Fibroblast of mammary gland (primary cell): ENCODE measurements at regions not wholly inside any gene's neighbourhood (a gene's known extent, or its start where the extent isn't known, plus 50 kb on each side); places are given as distances from the start of the nearest gene placed in this dataset.

Source experiments
- DNase-seq: peaks from one replicate; pipeline ENCODE4 v3.0.0-alpha.2; 2010; ENCODE audit warnings: low read depth
- H3K4me3 ChIP-seq: 2 replicates; pipeline ENCODE4 v1.5.1; 2011; ENCODE audit warnings: low read depth, mild to moderate bottlenecking, low read length, moderate library complexity; ENCODE audit not compliant: control insufficient read depth
- TF ChIP-seq, protein P1 (sequence below): conservative IDR thresholded peaks from 2 replicates; pipeline ENCODE4 v1.5.1; 2011; ENCODE audit warnings: low read depth, low read length, inconsistent platforms; ENCODE audit not compliant: control insufficient read depth, insufficient read depth

DNA sequence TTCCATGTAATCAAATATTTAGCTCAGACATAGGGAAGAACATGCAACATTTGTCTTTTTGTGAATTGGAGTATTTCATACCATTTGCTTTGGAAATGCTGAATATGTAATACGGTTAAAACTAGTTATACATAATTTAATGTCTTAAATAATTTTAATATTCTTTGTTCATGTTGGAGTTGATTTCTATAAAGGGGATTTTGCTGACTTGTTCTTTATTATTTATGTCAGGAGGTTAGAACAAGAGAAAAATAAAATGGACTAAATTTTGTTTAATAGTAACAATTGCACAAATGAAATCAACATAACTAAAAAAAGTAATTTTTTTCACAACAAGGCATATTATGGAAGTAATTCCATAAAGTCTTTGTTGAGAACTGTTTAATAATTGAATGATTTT, 170.0 kb upstream of the CDH18 start:
- no peak for DNase-seq
- no peak overlapping the region for H3K4me3 ChIP-seq
- TF ChIP-seq, protein P1, sequence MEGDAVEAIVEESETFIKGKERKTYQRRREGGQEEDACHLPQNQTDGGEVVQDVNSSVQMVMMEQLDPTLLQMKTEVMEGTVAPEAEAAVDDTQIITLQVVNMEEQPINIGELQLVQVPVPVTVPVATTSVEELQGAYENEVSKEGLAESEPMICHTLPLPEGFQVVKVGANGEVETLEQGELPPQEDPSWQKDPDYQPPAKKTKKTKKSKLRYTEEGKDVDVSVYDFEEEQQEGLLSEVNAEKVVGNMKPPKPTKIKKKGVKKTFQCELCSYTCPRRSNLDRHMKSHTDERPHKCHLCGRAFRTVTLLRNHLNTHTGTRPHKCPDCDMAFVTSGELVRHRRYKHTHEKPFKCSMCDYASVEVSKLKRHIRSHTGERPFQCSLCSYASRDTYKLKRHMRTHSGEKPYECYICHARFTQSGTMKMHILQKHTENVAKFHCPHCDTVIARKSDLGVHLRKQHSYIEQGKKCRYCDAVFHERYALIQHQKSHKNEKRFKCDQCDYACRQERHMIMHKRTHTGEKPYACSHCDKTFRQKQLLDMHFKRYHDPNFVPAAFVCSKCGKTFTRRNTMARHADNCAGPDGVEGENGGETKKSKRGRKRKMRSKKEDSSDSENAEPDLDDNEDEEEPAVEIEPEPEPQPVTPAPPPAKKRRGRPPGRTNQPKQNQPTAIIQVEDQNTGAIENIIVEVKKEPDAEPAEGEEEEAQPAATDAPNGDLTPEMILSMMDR: no peak

DNA sequence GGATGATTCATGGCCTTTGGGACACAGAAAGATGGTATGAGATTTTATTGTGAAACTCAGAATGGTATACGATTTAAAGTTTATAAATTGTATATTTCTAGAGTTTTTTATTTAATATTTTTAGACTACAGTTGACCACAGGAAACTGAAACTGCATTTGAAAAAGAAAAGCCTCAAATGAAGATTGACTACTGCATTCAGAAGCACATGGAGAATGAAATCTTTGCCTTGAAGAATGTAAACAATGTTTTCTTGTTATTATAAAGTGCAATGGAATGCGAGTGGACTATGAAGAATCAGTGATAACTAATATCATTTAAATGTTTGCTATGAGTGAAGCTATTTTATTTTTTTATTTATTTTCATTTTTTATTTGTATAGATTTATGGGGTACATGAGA, 169.1 kb upstream of the CDH18 start:
- DNase-seq: no peak
- H3K4me3 ChIP-seq: no peak overlapping the region
- TF ChIP-seq, protein P1: no peak

DNA sequence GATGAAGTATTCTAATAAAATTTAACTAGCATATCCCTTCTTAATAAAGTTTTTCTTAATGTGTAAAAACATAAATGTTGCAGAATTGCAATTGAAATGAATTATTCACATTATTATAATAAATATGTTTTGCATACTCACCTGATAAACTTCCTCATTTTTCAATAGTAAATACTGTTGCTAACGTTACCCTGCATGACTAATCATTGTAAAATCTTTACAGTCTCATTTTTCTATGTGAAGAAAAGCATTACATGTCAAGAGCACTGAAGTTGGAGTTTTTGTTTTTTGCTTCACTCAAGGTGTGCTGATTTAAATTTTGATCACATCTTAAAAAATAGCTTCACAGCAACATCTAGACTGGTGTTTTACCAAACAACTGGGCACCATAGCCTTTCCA, 157.2 kb upstream of the CDH18 start:
- TF ChIP-seq, protein P1: no peak
- no peak for DNase-seq
- H3K4me3 ChIP-seq: no peak overlapping the region

DNA sequence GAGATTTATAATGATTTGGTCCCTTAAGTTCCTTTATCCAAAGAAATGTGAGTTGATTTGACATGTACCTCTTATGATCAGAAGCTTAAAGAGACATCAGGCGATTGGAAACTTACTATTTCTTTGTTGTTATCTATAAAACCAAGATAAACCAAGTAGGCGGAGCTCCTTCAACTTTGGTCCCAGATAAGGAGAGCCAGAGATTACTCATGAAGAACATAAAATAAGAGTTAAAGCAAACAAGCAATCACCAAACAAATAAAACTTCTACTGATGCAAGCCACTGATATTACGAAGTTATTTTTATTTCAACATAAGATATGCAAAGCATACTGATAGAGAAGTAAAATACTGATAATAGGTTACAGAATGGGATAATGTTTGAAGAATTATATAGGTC, 141.5 kb upstream of the CDH18 start:
- DNase-seq: no peak
- TF ChIP-seq, protein P1: no peak
- no peak overlapping the region for H3K4me3 ChIP-seq

DNA sequence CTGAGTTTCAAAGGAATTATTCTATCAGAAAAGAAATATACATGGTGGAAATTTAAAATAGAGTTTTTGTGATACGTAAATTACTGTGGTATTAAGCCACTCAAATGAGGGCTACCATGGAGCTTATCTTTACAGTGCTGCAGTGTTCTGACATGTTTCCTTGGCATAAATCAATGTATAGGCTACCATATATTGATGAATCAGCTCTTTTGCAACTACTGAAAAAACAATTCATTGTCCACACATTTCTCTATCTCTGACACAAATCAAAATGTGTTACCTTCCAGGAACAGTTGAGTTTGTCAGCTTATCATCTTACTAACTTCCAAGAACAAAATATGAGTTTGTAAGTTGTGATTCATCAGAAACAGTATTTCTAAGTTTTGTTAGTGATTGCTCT, 140.3 kb upstream of the CDH18 start:
- H3K4me3 ChIP-seq: no peak overlapping the region
- TF ChIP-seq, protein P1: no peak
- no peak for DNase-seq

DNA sequence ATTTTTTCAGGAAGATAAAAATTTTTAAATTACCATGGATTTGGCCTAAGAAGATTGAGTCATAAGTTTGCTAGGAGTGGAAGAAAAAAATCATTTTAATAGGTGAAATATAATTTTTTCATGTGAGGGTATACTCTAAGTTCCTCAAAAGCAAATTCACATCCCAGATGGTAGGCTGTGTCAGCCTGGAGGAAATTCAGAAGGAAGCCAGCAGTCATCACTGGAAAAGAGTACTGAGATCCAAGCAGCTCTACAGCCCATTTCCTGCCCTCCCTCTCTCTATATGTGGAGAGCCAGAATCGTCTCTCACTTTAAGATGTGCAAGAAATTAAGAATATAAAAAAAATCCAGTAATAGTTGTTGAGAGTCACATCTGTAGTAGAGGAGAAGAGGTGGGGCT, 126.5 kb upstream of the CDH18 start:
- no peak overlapping the region for H3K4me3 ChIP-seq
- no peak for DNase-seq
- TF ChIP-seq, protein P1: no peak

DNA sequence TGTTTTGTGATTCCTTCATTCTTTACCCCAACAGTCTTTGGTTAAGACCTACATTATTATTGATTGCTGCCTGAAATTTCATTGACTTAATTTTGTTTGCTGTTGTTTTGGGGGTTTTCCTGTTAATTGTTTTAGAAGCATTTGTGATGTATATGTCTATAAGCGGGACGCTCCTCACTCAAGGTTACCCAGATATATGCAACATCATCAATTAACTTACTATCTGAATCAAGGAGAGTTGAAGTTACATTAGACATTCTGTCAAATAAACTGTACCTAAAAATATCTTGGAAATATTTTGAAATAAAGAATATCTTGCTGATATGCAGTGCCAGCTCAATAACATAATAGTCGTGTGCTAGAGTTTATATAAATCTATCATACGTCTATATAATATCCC, 125.9 kb upstream of the CDH18 start:
- TF ChIP-seq, protein P1: no peak
- no peak overlapping the region for H3K4me3 ChIP-seq
- DNase-seq: no peak
